HG02588 (cell line): ENCODE measurements at regions not wholly inside any gene's neighbourhood (a gene's known extent, or its start where the extent isn't known, plus 50 kb on each side); places are given as distances from the start of the nearest gene placed in this dataset.

Source experiments
- ATAC-seq: cut with Tn5 transposase; IDR thresholded peaks from one replicate; pipeline ENCODE4 v1.9.1; 2021; ENCODE audit warnings: mild to moderate bottlenecking, moderate library complexity; ENCODE audit not compliant: unreplicated experiment

GRCh38 chr5:126195410-126196100, 227.7 kb upstream of the GRAMD2B start:
- ATAC-seq, result no peak

GRCh38 chr5:126198531-126198930, 224.7 kb upstream of the GRAMD2B start:
- no peak for ATAC-seq

GRCh38 chr5:126199467-126199866, 223.7 kb upstream of the GRAMD2B start:
- no peak for ATAC-seq

DNA sequence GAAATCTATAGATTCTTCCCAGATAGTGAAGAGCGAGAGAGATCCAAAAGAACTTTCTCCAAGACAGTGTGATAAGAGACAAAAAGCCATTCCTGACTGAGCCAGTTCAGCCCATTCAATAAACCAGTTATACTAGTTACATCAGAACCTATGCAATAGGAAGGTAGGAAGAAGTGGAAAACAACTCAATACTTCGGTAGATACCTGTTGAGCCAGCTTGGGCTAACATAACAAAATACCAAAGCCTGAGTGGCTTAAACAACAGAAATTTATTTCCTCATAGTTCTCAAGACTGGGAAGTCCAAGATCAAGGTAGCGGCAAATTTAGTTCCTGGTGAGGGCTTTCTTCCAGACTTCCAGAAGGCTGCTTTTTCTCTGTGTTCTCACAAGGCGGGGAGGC, 214.5 kb upstream of the GRAMD2B start:
- no peak for ATAC-seq

- no peak for ATAC-seq
Measured at GRCh38 chr5:126210955-126211354, 212.3 kb upstream of the GRAMD2B start.

GRCh38 chr5:126219616-126220015, 203.6 kb upstream of the GRAMD2B start:
- no peak for ATAC-seq

- no peak for ATAC-seq
Measured at GRCh38 chr5:126220725-126221124, 202.5 kb upstream of the GRAMD2B start.

- no peak for ATAC-seq
Measured at GRCh38 chr5:126228934-126229333, 194.3 kb upstream of the GRAMD2B start.

GRCh38 chr5:126233256-126233655, 190.0 kb upstream of the GRAMD2B start:
- ATAC-seq, result no peak

DNA sequence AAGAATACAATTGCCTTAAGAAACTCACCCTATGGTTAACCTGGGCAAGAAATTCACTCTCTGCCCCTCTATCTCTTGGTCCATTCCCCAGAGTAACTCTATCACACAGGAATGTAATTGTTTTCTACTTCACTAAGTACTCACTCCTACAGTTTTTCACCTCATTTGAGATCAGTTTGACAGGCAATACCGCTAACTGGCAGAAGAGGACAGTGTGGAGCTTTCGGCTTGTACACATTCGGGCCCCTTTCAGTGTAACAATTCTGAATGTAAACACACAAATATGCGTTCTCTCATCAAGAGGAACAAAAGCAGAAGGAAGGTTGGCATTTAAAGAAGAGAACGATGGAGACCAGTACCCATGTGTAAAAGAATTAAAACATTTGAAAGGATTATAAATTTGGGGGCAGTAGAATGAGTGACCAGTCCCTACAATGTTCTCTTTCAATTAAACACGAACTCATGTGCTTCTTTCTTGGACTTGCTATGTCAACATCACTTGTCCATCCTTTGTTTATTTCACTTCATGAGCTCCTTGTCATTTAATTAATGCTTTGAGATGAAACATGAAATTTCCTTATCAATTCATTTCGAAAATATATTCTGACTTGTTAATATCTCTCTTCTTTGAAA, 188.5 kb upstream of the GRAMD2B start:
- no peak for ATAC-seq

- no peak for ATAC-seq
Measured at GRCh38 chr5:126235628-126236027, 187.6 kb upstream of the GRAMD2B start.

- no peak for ATAC-seq
Measured at GRCh38 chr5:126236994-126237393, 186.2 kb upstream of the GRAMD2B start.

GRCh38 chr5:126248611-126249010, 174.6 kb upstream of the GRAMD2B start:
- ATAC-seq, result no peak

DNA sequence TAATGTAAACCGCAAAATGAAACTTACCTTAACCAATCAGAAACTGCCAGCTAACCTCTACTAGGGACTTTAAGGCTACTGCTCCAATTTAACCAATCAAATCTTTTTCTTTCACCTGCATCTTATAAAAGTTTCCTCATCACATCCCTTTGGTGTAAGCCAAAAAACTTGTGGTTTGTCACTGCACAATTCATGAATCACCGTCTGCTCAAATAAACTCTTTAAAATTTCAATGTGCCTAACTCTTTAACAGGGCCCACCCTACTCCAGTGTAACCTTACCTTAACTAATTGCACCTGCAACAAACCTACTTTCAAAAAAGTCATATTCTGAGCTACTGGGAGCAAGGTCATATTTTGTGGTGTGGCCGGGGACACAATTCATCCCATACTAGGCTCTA, 172.2 kb upstream of the GRAMD2B start:
- ATAC-seq, result no peak

- no peak for ATAC-seq
Measured at GRCh38 chr5:126253406-126253805, 169.8 kb upstream of the GRAMD2B start.

DNA sequence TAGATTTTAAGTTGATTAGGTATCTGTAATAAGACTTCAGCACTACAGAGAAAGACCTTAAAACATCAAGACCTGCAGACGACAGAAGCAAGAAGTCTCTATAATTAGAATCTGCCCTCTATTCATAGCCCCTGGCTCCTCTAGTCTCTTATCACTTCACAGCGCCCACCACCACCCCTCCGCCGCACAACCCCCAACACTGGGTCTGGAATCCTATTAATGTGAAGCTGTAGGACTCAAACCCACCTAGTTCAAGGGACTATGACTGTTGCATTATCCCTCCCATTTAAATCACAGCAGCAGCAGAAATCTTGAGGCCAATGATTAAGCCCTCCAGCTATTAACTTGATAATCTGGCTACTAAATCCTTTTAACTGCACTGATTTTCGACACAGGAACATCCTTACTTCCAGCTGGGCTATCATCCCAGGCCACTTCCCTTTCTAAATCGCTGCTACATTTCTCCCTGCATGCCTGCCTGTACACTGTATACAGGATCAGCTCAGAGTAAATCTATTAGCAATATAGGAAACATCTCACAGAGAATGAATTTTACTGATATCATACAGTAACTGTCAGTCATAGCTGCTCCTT, 159.5 kb upstream of the GRAMD2B start:
- no peak for ATAC-seq

GRCh38 chr5:126265917-126266316, 157.3 kb upstream of the GRAMD2B start:
- no peak for ATAC-seq

GRCh38 chr5:126267438-126267837, 155.8 kb upstream of the GRAMD2B start:
- ATAC-seq, result no peak

DNA sequence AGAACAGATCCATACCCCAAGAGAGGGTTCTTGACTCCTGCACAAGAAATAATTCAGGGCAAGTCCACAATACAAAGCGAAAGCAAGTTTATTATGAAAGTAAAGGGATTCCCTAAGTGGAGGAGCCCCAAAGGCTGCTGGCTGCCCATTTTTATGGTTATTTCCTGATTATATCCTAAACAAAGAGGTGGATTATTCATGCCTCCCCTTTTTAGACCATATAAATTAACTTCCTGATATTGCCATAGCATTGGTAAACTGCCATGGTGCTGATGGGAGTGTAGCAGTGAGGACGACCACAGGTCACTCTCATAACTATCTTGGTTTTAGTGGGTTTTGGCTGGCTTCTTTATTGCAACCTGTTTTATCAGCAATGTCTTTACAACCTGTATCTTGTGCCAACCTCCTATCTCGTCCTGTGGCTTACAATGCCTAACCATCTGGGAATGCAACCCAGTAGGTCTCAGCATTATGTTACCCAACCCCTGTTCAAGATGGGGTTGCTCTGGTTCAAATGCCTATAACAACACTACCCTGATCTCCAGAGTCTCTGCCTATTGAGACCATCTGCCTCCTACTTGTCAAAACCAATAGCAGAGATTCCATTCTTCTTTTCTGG, 154.4 kb upstream of the GRAMD2B start:
- ATAC-seq, result no peak

GRCh38 chr5:126269511-126269910, 153.7 kb upstream of the GRAMD2B start:
- ATAC-seq, result no peak

- ATAC-seq, result no peak
Measured at GRCh38 chr5:126271141-126271540, 152.1 kb upstream of the GRAMD2B start.
